ENCODE measurements at regions not wholly inside any gene's neighbourhood (a gene's known extent, or its start where the extent isn't known, plus 50 kb on each side); places are given as distances from the start of the nearest gene placed in this dataset.

- DNase-seq (ENCODE audit: low read depth): no peak
- H3K4me3 ChIP-seq (ENCODE audit: low read depth, low read length): no peak overlapping the region
- no peak for TF ChIP-seq CTCF (IDR thresholded peaks at IDR 0.05; ENCODE audit: insufficient read depth, low read depth, low read length, missing control alignments)
Measured at GRCh38 chr4:124414276-124415040, 298.1 kb downstream of the ANKRD50 start.

- no peak for DNase-seq (ENCODE audit: low read depth)
Measured at GRCh38 chr4:124415146-124415545, 297.4 kb downstream of the ANKRD50 start.

DNA sequence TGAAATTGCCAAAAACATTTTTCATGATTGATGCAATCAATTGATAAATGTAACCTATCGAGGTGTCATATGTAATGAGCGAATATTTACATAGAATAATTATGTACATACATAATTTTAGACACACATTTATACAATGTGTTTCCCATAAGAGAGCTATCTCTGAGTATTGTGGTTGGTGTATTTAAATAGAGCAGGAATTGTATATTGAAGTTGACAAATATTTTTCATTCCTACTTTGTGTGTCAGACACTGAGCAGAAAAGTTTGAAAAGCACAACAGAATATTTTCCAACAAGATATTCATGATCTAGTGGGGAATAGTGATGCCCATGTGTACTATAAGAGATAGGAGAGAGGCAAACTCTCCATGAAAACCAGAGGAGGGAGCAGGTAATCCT, 295.2 kb downstream of the ANKRD50 start:
- no peak for TF ChIP-seq CTCF (IDR thresholded peaks at IDR 0.05; ENCODE audit: insufficient read depth, low read depth, low read length, missing control alignments)
- no peak overlapping the region for H3K4me3 ChIP-seq (ENCODE audit: low read depth, low read length)
- no peak for DNase-seq (ENCODE audit: low read depth)

More at GRCh38 chr4:124415146-124415545, 297.4 kb downstream of the ANKRD50 start:
- H3K4me3 ChIP-seq (ENCODE audit: low read depth, low read length): no peak overlapping the region
- TF ChIP-seq CTCF (IDR thresholded peaks at IDR 0.05; ENCODE audit: insufficient read depth, low read depth, low read length, missing control alignments): no peak

DNA sequence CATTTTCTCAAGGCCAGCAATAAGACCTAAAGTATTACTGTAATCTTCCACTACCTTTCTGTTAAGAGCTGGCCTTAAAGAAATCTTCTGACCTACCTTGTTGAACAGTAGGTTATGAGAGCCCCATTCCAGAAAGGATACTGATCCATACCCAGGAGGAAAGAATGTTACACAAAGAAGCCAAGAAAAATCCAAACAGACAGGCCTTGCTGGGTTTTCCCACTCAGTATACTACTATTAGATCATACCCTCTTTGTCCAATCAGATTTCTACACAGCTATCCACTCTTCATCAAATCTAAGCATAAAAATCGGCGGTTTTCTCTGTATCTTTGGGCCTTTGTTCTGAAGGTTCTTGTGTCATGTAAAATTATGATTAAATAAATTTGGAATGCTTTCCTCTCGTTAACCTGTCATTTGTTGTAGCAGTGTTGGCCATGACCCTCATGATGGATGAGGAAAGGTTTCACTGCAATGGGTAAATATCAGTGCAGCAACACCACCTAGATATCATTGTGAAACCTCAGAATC, 292.3 kb downstream of the ANKRD50 start:
- no peak overlapping the region for H3K4me3 ChIP-seq (ENCODE audit: low read depth, low read length)
- DNase-seq (ENCODE audit: low read depth): no peak
- TF ChIP-seq CTCF (IDR thresholded peaks at IDR 0.05; ENCODE audit: insufficient read depth, low read depth, low read length, missing control alignments): no peak

- TF ChIP-seq CTCF (IDR thresholded peaks at IDR 0.05; ENCODE audit: insufficient read depth, low read depth, low read length, missing control alignments): no peak
Measured at GRCh38 chr4:124423160-124423559, 289.4 kb downstream of the ANKRD50 start.

GRCh38 chr4:124426279-124426678, 286.3 kb downstream of the ANKRD50 start:
- no peak overlapping the region for H3K4me3 ChIP-seq (ENCODE audit: low read depth, low read length)
- TF ChIP-seq CTCF (IDR thresholded peaks at IDR 0.05; ENCODE audit: insufficient read depth, low read depth, low read length, missing control alignments): no peak
- no peak for DNase-seq (ENCODE audit: low read depth)

More at GRCh38 chr4:124423160-124423559, 289.4 kb downstream of the ANKRD50 start:
- DNase-seq (ENCODE audit: low read depth): no peak
- no peak overlapping the region for H3K4me3 ChIP-seq (ENCODE audit: low read depth, low read length)

All from GM12865 (cell line).